ENCODE measurements at regions not wholly inside any gene's neighbourhood (a gene's known extent, or its start where the extent isn't known, plus 50 kb on each side); places are given as distances from the start of the nearest gene placed in this dataset.

GRCh38 chr2:52929412-52929811 is 838.2 kb upstream of the CHAC2 start:
- DNase-seq, result no peak

DNA sequence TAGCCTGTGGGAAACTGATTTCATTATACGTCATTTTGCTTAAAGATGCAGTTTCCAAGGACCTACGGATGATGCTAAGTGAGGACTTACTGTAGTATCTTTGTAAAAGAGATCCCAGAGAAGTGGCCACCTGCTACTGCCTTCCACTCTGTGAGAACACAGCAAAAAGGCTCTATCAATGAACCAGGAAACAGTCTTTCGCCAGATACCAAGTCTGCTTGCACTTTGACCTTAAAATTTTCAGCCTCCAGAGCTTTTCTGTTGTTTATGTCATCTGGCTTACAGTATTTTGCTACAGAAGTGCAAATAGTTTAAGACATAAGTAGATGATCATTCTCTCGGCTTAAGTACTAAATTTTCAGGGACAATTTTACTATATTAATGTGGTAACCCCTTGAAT is 847.9 kb upstream of the CHAC2 start:
- no peak for DNase-seq

DNA sequence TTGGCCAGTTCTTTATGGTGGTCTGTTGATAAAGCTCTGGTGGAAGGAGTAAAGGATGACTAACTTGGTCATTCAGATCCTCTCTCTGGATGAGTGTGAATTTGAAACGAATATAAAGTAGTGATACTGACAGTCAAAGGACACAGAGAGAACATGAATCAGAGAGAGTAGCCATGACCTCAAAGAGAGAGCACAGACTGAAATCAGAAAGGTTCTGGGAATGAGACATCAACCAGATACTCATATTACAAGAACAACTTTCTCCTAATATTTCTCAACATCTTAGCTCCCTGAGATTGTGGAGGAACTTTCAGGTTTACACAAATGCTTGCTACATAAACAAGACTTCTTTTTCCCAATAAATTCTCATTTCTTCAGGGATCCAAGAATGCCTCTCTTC is 849.1 kb upstream of the CHAC2 start:
- no peak for DNase-seq

- no peak for DNase-seq
Measured at GRCh38 chr2:52916981-52917380, 850.6 kb upstream of the CHAC2 start.

- no peak for DNase-seq
Measured at GRCh38 chr2:52904355-52904891, 863.2 kb upstream of the CHAC2 start.

DNA sequence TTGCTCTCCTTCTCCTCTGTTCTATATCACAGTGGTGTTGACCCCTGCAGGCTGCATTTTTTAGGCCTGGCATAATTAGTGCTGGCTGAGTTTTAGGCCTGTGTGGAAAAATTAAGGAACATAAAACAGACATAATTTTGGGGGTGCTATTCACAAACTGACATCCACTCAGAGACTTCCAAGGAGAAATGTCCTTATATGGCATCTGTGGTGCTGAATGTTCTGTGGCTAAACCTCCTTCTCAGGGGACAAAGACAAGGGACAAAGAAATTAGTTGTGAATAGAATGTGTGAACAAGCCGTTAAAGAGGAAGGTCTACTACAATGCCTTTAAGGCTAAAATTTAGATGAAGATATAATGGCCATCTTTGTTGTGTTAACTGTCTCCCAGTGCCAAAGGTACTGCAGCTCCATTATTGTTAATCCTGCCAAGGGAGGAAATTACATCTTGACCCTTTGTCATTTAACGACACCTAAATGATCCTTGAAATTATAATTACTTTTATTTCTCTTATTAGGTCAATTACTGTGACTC is 870.0 kb upstream of the CHAC2 start:
- DNase-seq, result no peak

GRCh38 chr2:52895726-52896340 is 871.8 kb upstream of the CHAC2 start:
- DNase-seq, result no peak

- no peak for DNase-seq
Measured at GRCh38 chr2:52886556-52886955, 881.0 kb upstream of the CHAC2 start.

- no peak for DNase-seq
Measured at GRCh38 chr2:52884761-52885352, 882.7 kb upstream of the CHAC2 start.

- no peak for DNase-seq
Measured at GRCh38 chr2:52882974-52883373, 884.6 kb upstream of the CHAC2 start.

GRCh38 chr2:52881606-52882005 is 886.0 kb upstream of the CHAC2 start:
- no peak for DNase-seq

- DNase-seq, result no peak
Measured at GRCh38 chr2:52880872-52881271, 886.7 kb upstream of the CHAC2 start.

DNA sequence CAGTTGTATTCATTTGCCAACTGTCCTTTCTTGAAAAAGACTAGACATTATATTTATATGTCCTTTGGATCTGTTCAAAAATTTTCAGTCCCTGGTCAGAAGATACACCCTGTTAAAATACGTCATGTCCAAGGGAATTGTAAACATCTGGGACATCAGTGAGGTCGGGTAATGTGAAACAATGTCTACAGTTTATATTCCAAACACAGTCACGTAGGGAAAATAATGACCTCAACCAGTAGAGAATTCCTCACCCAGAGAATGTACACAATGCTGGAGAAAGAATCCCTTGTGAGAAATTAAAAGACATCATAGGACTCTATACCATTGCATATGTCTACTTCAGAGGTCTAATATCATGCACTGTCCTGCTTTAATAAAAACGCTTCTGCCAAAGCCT is 888.0 kb upstream of the CHAC2 start:
- no peak for DNase-seq

DNA sequence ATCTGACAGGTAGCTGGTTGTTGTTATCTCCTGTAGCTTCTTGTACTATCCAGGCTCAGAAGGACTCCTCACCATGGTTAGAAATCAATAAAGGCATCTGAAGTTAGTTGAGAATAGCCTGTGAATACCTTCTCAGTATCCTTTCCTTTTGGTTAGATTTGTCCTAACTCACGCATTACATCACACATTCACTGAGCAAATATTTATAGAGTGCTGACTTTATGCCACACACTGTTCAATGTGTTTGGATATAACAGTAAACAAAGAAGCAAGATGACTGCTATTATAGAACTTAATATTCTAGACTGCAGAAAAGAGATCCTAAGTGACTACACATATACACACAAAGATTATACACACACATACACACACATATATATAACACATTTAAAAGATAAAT is 889.9 kb upstream of the CHAC2 start:
- DNase-seq, result no peak

GRCh38 chr2:52874466-52875106 is 893.0 kb upstream of the CHAC2 start:
- DNase-seq, result no peak

DNA sequence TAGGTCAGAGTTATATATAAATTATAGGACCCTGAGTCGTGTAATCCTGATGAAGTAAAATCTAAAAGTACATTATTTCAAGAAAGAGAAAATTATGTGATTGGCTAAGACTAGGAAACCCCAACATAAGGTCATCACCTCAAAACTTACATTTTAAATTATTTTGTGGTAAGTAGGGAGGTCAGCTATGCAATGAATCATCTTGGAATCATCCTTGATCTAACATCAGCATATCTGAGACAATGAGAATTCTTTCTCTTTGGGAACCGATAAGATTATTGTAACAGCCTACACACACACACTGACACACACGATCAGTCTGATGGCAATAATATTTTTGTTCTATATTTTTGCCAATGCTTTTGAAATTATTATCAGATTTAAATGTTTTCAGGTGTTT is 904.8 kb upstream of the CHAC2 start:
- DNase-seq, result no peak

- no peak for DNase-seq
Measured at GRCh38 chr2:52861596-52861995, 906.0 kb upstream of the CHAC2 start.

GRCh38 chr2:52859065-52859464 is 908.5 kb upstream of the CHAC2 start:
- no peak for DNase-seq

- DNase-seq, result no peak
Measured at GRCh38 chr2:52857722-52858121, 909.9 kb upstream of the CHAC2 start.

DNA sequence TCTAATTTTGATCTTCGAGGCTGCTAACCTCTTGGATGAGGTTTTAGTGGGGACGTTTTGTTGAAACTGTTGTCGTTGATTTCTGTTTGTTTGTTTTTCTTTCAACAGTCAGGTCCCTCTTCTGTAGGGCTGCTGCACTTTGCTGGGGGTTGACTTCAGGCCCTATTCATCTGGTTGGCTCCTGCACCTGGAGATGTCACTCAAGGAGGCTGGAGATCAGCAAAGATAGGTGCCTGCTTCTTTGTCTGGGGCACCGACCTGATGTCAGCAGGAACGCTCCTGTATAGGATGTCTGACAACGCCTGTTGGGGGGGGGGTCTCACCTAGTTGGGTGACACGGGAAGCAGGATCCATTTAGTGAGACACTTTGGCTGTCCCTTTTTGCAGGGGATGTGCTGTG is 915.6 kb upstream of the CHAC2 start:
- no peak for DNase-seq

GRCh38 chr2:52844701-52845423 is 922.7 kb upstream of the CHAC2 start:
- DNase-seq, result no peak

GRCh38 chr2:52835909-52836308 is 931.7 kb upstream of the CHAC2 start:
- no peak for DNase-seq

GRCh38 chr2:52831216-52831615 is 936.4 kb upstream of the CHAC2 start:
- DNase-seq, result no peak

DNA sequence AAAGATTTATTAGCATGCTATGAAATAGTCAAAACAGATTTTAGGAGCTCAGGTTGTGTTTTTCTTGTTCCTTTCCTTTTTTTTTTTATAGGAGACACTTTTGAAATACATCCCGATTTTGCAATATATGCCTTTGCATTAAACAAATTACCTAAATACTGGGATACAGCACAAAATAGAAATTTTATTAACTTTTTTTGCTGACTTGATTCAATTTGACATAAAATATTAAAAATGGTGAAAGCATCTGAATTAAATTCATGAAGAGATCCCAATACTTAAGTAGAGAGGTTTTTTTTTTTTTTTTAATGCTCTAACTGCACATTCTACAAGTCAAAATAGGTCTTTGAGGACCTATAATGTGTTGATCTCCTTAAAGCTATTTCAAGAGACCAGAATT is 939.5 kb upstream of the CHAC2 start:
- no peak for DNase-seq

Measured in NK-92 treated with Interleukin-12 subunit alpha and Interleukin-12 subunit beta, amount 100 ng/mL, for 24 hours (cell line).